Left ventricle myocardium superior (tissue), 1 donor: ENCODE measurements at regions not wholly inside any gene's neighbourhood (a gene's known extent, or its start where the extent isn't known, plus 50 kb on each side); places are given as distances from the start of the nearest gene placed in this dataset.

Experiments
- ATAC-seq: fragments of 200-7000 bp; cut with Tn5 transposase; one replicate; pipeline ENCODE4 v1.9.1; 2020; ENCODE audit warnings: mild to moderate bottlenecking, moderate library complexity
- DNase-seq: peaks from one replicate; pipeline ENCODE4 v3.0.0-alpha.2; 2020
- intact Hi-C: fragments of 100-400 bp; cut with micrococcal nuclease; formaldehyde crosslinking; loops from one replicate; pipeline ENCODE4 v1.11.0; 2022
- donor health status: DM: no; HTN: yes; CAD: no; lungs with severe emphysema.

- intact Hi-C loops = no loop called here
- no peak for ATAC-seq
These were observed 965.7 kb upstream of the FAT3 start for GRCh38 chr11:91258876-91259275.

DNA sequence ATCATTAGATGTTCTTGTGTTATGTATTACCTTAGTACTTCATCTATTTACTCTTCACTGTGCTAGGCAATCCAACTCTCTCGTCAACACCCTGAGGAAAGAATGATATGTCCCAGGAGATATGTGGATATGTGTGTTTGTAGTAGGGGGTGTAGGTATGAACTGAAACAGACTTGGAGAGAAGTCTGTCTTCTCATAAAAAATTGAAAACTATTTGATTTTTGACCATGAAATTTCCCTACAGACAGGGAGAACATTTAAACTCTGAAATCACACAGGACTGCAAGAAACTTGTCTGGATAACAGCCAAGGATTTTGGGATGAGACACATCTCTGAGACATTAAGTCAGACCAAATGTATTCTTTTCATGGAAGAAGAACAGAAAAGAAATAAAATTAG, 967.0 kb upstream of the FAT3 start:
- intact Hi-C loops = no loop called here
- no peak for ATAC-seq
- DNase-seq = no peak

More at GRCh38 chr11:91258876-91259275, 965.7 kb upstream of the FAT3 start:
- DNase-seq = no peak

DNA sequence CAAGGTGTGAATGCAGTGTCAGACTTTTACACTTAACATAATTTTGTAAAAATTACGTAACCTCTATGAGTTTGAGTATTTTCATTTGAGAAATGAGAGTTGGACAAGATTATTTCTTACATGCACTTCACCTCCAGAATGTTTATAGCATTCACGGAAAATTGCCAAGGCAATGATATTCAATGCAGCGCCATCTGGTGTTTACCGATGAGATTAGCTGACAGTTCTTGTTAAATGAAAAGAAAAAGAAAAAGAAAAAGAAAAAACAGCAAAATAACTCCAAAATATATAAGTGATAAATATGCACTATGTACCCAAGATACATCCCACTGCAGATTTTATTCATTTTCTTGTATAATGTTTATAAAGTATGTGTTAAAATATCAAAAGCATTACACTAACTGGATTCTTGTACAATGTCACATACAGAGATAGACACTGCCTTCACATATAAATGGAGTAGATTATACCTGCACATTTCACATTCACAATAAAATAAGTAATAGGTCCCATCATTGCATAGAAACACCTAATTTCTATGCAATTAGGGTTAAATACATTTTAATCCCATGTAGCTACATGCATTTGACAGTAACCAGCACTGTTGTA, 976.3 kb upstream of the FAT3 start:
- intact Hi-C loops = no loop called here
- no peak for ATAC-seq
- no peak for DNase-seq

- intact Hi-C loops = no loop called here
These were observed 977.4 kb upstream of the FAT3 start for GRCh38 chr11:91247009-91247735.

DNA sequence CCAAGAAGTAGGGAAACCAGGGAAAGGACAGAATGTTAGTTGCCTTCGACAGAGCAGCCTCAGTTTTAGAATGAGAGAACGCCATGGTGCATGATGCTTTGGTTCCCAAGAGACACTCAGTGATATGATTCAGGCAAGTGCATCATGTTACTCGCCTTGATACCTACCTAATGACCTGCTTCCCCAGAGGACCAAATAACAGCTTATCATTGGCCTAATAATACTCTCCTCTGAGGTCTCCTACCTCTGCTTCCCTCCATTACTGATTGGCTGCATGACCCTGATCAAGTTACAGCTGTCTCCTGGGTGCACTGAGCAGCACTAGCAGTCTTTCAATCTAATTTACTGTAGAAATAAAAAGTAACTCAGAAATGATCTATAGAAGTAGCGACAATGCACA, 979.7 kb upstream of the FAT3 start:
- DNase-seq (no peak), ATAC-seq (no peak)
- intact Hi-C loops = no loop called here

More at GRCh38 chr11:91247009-91247735, 977.4 kb upstream of the FAT3 start:
- no peak for DNase-seq
- ATAC-seq = no peak

GRCh38 chr11:91243630-91244029, 981.0 kb upstream of the FAT3 start:
- ATAC-seq (no peak), DNase-seq (no peak)
- intact Hi-C loops = no loop called here

- ATAC-seq (no peak), DNase-seq (no peak)
These were observed 981.6 kb upstream of the FAT3 start for GRCh38 chr11:91243051-91243450.

DNA sequence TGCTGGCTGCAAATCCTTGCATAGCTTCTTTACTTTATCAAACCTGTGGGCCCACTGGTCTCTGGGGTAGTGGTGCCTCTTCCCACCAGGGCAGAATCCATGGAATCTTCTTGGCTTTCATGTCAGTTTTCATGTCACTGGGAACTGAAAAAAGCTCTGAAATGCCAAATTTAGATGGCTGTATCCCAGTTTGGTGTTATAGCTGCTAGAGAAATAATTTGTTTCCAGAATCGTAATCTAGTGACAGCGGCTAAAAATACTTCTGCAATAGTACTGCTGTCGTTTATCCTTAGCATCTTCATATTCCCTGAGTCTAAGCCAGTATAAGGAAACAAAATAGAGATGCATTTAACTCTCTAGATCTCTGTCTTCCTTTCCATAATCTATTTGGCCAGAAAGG, 983.4 kb upstream of the FAT3 start:
- intact Hi-C loops = no loop called here
- ATAC-seq (no peak), DNase-seq (no peak)

More at GRCh38 chr11:91243051-91243450, 981.6 kb upstream of the FAT3 start:
- intact Hi-C loops = no loop called here

DNA sequence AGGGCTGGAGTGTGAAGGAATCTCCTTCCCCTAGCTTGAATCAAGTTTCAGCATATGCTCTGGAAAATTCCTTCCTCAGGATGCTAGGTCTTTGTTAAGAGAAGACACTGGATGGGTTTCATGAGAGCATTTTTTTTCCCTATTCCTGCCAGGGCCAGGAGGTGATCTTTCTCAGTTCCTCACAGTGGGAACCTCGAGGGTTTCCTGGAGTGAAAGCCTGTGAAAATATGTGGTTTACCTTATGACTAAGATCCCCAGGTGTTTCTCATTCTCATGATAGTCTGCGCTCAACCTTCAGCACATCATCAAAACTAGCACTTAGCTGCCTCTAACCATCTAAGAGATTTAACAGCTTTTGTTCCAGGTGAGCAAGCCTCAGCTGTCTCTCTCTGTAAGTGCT, 985.3 kb upstream of the FAT3 start:
- ATAC-seq (no peak), DNase-seq (no peak)
- intact Hi-C loops = no loop called here

GRCh38 chr11:91231226-91231625, 993.4 kb upstream of the FAT3 start:
- intact Hi-C loops = no loop called here
- ATAC-seq (peak; percentile 82), DNase-seq (no peak)

GRCh38 chr11:91230647-91231046, 994.0 kb upstream of the FAT3 start:
- intact Hi-C loops = no loop called here
- no peak for ATAC-seq
- no peak for DNase-seq

GRCh38 chr11:91222830-91223229, 1000.0 kb upstream of the CHORDC1 start:
- intact Hi-C loops = no loop called here

DNA sequence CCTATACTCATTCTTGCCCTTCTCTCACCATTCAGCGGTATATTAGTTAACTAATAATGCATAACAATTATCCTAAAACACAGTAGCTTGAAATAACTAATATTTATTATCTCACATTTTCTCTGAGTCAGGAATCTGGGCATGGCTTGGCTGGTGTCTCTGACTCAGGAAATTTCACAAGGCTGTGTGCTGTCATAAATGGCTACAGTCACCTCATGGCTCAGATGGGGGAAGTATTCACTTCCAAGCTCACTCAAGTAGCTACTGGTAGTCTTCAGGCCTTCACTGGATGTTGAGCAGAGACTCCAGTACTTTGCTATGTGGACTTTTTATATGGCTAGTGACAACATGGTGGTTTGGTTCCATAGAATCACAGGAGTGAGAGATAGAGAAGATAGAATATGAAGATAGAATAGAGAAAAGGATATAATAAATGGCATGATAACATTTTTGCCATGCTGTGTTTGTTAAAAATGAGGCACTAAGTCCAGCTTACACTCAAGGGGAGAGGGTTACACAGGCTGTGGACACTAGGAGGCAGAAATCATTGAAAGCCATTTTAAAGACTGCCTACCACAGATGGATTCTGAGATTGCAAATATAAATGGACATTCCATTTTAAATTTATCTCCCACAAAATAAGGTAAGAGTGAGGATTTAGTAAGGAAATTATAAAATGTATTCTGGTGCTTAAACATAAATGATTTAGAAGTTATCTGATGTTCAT, 997.8 kb upstream of the CHORDC1 start:
- intact Hi-C loops = no loop called here
- ATAC-seq (no peak), DNase-seq (no peak)

More at GRCh38 chr11:91222830-91223229, 1000.0 kb upstream of the CHORDC1 start:
- no peak for ATAC-seq
- no peak for DNase-seq

- intact Hi-C loops = no loop called here
- peak; percentile 75 for ATAC-seq
- no peak for DNase-seq
These were observed 996.7 kb upstream of the CHORDC1 start for GRCh38 chr11:91219535-91219934.

- ATAC-seq (no peak), DNase-seq (no peak)
- intact Hi-C loops = no loop called here
These were observed 986.9 kb upstream of the CHORDC1 start for GRCh38 chr11:91209751-91210150.

- intact Hi-C loops = no loop called here
- DNase-seq = no peak
- no peak for ATAC-seq
These were observed 986.5 kb upstream of the CHORDC1 start for GRCh38 chr11:91209306-91209705.

DNA sequence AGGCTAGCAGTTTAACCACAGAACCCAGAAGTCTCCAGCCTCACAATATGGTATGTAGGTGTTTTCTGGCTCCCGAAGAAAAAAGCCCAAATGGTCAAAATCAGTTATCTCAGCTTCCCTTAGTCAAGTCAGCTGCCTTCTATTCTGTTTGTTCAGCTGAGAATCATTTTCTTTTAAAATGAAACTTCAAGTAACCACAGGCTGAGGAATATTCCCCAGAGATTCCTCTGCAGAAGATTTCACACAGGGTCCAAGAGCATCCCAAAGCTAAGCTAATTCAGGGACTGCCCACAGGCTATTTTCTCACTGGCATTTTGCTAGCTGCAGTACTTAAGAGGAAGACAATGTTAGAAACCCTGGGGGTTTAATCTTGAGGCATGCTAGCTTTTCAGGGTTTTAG, 977.0 kb upstream of the CHORDC1 start:
- no peak for ATAC-seq
- intact Hi-C loops = no loop called here

GRCh38 chr11:91194546-91194945, 971.7 kb upstream of the CHORDC1 start:
- DNase-seq (no peak), ATAC-seq (no peak)
- intact Hi-C loops = no loop called here

More for the DNA sequence above, 977.0 kb upstream of the CHORDC1 start:
- no peak for DNase-seq

DNA sequence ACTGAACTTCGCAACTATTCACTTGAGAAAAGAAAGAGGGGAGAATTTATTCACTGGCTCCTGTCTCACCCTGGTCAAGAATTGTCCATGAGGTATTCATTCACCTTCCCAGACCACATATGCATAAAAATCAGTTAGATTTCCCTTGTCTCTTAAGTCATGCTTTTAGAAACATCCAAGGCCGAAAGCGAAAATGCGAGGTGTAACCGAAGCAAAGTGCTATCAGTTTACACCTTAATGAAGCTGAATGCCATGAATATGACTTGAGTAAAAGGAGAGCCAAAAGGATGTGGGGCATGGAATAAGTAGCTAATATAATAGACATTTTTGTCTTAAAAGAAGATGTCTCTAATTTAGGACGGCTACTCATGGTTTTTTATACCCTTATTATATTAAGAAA, 965.6 kb upstream of the CHORDC1 start:
- DNase-seq = no peak
- intact Hi-C loops = no loop called here
- no peak for ATAC-seq

DNA sequence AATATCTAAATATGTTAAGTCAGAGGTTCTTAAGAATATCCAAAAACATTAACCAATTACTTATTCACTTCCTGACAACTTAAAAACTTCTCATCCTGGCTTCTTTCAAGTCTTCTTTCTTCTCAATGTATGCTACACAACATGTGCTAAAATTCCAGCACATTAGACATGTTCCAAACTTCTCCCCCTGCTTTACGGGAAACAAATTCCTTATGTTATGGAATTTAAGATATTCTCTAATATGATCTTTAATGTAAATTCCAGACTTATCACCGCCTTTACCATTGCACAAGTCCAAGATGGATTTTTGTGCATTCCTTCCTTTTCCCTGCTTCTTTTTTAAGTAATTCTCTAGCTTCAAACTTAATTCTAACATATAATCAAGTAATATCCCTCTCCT, 964.5 kb upstream of the CHORDC1 start:
- ATAC-seq (no peak), DNase-seq (no peak)
- intact Hi-C loops = no loop called here
